GM21786 (cell line): ENCODE measurements at regions not wholly inside any gene's neighbourhood (a gene's known extent, or its start where the extent isn't known, plus 50 kb on each side); places are given as distances from the start of the nearest gene placed in this dataset.

Experiments used
- ATAC-seq: cut with Tn5 transposase; IDR thresholded peaks from one replicate; pipeline ENCODE4 v1.9.1; 2021; ENCODE audit not compliant: unreplicated experiment

GRCh38 chr5:2008851-2009629, 126.3 kb upstream of the IRX4 start:
- ATAC-seq = no peak

- no peak for ATAC-seq
These were observed 125.3 kb upstream of the IRX4 start for GRCh38 chr5:2007878-2008501.

- ATAC-seq = no peak
These were observed 124.8 kb upstream of the IRX4 start for GRCh38 chr5:2007496-2007877.

DNA sequence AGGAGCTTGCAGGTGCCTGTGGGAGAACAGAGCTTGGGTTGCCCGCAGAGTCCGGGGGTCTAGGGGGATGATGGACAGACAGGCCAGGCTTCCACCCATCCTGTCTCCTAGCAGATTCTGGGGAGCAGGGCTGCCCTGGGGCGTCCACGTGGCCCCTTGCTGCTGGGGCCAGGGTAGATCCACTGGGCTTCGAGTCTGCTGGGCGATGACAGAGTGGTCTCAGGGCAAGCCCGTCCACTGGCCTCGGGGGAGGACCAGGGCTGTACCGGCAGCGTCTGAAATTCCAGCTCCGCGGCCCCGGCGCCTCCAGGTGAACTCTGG, 124.2 kb upstream of the IRX4 start:
- no peak for ATAC-seq

GRCh38 chr5:2006193-2006970, 123.7 kb upstream of the IRX4 start:
- no peak for ATAC-seq

DNA sequence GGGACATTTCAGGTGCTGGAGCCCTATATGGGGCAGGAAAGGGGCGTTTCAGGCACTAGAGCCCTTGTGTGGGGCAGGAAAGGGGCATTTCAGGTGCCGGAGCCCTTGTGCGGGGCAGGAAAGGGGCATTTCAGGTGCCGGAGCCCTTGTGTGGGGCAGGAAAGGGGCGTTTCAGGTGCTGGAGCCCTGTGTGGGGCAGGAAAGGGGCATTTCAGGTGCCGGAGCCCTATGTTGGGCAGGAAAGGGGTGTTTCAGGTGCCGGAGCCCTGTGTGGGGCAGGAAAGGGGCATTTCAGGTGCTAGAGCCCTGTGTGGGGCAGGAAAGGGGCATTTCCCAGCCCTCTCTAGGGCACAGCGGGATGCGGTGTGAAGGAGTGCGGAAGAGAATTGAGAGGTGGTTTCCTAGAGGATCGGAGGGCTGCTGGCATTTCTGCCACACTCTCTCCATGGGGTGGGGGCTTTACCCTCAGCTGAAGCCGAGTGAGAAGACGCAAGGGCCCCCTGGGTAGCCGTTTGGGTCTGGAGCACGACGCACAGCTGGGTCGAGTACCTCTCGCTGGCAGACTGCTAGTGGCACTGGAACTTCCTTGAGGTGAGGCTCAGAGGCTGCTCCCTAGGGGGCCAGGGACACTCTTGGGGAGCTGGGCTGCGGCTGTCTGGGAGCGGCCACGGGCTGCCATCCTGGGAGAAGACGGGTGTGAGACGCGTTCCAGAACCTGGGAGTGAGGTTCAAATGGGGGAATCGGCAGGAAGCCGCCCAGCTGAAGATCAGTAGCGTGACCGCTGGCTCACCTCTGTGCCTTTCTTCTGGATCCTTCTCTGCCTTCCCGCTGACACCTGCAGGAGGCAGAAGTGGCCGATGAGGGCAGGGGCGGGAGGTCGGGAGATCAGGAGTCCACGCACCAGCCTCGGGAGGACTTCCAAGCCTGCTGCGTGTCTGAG, 122.6 kb upstream of the IRX4 start:
- no peak for ATAC-seq

- ATAC-seq = no peak
These were observed 121.1 kb upstream of the IRX4 start for GRCh38 chr5:2003690-2004365.

- ATAC-seq = no peak
These were observed 120.5 kb upstream of the IRX4 start for GRCh38 chr5:2003206-2003605.

- no peak for ATAC-seq
These were observed 118.6 kb upstream of the IRX4 start for GRCh38 chr5:2001300-2001699.

DNA sequence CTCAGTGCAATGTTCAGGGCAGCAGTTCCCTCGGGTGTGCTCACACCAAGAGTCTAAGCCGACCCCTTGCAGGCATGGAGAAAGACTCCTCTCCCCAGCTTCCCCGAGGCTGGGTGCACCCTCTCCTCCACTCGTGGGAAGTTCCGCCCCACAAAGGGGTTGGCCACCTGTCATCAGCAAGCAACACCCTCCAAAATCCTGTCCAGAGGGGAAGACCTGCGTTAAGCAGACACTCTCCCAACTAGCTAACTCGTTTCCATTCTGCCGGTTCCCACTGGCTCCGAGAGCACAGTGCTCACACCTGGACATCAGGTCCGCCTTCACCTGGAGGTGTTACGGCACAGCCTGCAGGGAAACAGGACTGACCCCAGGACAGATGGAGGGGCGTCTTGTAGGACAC, 117.9 kb upstream of the IRX4 start:
- no peak for ATAC-seq

- no peak for ATAC-seq
These were observed 117.1 kb upstream of the IRX4 start for GRCh38 chr5:1999794-2000193.

DNA sequence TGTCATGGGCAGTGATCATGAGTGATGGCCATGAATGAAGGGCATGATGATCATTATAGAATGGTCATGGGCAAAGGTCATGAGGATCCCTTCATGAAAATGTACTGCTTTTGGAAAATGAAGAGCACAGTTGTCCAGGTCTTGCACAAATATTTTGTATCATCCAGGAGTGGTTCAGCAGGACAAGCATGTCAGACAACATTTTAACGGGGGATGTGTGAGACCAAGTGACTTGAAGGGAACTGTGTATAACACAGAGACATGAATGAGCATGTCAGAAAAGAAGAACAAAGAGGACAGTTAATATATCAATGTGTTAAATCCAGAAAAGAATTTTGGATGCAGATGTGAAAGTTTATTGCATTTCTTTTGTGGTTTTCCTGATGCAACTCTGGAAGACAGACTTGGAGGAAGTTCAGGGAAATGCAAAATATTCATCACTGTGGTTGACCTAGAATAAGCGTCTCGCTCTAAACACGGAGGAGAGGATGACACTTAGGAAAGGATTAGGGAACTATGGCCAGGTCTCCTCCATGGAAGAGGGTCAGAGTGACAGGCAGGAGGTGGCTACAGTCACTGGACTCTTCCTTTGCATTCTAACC, 116.1 kb upstream of the IRX4 start:
- ATAC-seq = no peak

DNA sequence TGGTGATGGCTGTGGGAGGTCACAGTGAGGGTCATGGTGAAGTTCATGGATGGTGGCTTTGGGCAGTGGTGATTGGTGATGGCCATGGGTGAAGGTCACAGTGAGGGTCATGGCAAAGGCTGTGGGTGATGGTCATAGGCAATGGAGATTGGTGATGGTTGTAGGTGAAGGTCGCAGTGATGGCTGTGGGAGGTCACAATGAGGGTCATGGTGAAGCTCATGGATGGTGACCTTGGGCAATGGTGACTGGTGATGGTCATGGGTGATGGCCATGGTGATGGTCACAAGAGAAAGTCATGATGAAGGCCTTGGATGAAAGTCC, 115.6 kb upstream of the IRX4 start:
- no peak for ATAC-seq

DNA sequence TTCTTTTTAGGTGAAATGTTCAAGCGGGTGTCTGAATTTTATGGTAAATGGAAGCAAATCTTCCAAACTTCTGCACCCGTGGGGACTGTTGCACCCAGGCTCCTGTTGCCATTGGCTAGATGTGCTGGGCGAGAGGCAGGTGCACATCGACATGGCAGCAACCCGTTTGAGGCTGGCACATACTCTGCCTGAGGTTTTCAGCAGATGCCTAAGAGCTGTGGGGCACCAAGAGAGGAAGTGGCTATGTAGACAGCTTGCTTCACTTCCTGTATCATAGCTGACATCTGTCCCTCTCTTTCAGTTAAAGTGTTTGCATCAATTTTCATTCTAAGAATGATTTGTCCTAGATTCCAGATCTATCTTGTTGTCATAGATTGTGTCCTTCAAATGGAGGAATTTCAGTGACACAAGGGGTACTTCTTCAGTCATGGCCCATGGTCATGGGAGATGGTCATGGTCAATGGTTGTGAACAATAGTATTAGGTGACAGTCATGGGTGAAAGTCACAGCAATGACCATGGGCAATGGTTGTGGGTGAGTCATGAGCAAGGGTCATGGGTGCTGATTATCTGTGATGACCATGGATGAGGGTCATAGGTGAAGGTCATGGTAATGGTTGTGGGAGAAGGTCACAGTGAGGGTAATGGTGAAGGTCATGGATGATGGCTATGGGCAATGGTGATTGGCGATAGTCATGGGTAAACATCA, 115.1 kb upstream of the IRX4 start:
- ATAC-seq = no peak

- no peak for ATAC-seq
These were observed 112.8 kb upstream of the IRX4 start for GRCh38 chr5:1995491-1995890.

DNA sequence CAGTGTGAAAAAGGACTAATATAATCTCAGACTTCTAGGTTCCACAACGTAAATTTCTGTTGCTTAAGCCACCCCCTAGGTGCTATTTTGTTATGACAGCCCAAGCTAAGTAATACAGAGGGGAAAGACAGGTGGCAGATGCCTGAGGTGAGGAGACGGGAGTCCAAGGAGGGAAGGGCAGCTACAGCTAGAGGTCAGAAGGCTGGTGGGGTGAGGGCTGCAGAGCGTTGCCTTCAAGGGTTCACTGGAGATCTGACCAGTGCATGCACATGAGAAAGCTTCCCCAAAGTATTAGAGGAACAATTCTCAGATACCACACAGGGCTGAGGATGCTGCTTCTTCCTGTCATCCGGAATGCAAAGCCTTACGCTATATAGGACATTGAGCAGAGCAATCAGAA, 104.7 kb upstream of the IRX4 start:
- no peak for ATAC-seq

- ATAC-seq = no peak
These were observed 103.1 kb upstream of the IRX4 start for GRCh38 chr5:1985781-1986180.

GRCh38 chr5:1983919-1984695, 101.4 kb upstream of the IRX4 start:
- ATAC-seq = no peak

DNA sequence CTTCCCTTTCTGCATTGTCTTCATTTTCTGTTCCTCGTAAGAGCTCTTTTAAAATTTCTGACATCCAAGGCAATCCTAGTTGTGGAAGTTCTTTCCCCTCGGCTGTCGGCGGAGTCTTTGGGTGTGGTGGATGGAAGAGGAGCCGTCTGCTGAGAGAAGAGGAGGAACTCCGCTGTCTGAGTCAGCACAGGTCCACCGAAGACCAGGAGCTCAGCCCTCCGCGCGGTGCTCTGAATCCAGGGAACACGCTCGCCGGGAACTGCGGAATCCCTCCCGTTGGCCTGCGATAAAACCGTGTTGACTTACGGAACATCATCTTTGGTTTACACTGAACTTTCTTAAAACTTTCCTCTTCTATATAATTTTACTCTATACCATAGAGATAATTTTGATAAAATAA, 100.7 kb upstream of the IRX4 start:
- ATAC-seq = no peak
